ENCODE measurements at regions not wholly inside any gene's neighbourhood (a gene's known extent, or its start where the extent isn't known, plus 50 kb on each side); places are given as distances from the start of the nearest gene placed in this dataset.
"Not testable (repeated sequence)": the region's sequence is repeated elsewhere in the genome, so short reads cannot be mapped to it uniquely, and the experiment has no call there.

GRCh38 chr10:33861016-33861704 lies 526.7 kb upstream of the NRP1 start:
- no peak for DNase-seq (ENCODE audit: low read depth)

GRCh38 chr10:33860552-33860951 lies 526.1 kb upstream of the NRP1 start:
- DNase-seq (ENCODE audit: low read depth) = no peak

GRCh38 chr10:33859319-33860022 lies 525.0 kb upstream of the NRP1 start:
- DNase-seq (ENCODE audit: low read depth) = no peak

- DNase-seq (ENCODE audit: low read depth) = no peak
Observed at GRCh38 chr10:33858326-33858725, 523.9 kb upstream of the NRP1 start.

GRCh38 chr10:33853221-33853620 lies 518.8 kb upstream of the NRP1 start:
- DNase-seq (ENCODE audit: low read depth) = not testable (repeated sequence)

GRCh38 chr10:33843379-33843778 lies 508.9 kb upstream of the NRP1 start:
- DNase-seq (ENCODE audit: low read depth) = no peak

GRCh38 chr10:33841678-33842077 lies 507.2 kb upstream of the NRP1 start:
- DNase-seq (ENCODE audit: low read depth) = no peak

- DNase-seq (ENCODE audit: low read depth) = no peak
Observed at GRCh38 chr10:33838731-33839130, 504.3 kb upstream of the NRP1 start.

GRCh38 chr10:33837736-33838135 lies 503.3 kb upstream of the NRP1 start:
- no peak for DNase-seq (ENCODE audit: low read depth)

GRCh38 chr10:33835556-33835955 lies 501.1 kb upstream of the NRP1 start:
- no peak for DNase-seq (ENCODE audit: low read depth)

- DNase-seq (ENCODE audit: low read depth) = no peak
Observed at GRCh38 chr10:33833566-33833965, 499.1 kb upstream of the NRP1 start.

GRCh38 chr10:33832124-33832787 lies 497.8 kb upstream of the NRP1 start:
- DNase-seq (ENCODE audit: low read depth) = no peak

- DNase-seq (ENCODE audit: low read depth) = no peak
Observed at GRCh38 chr10:33831591-33831990, 497.1 kb upstream of the NRP1 start.

GRCh38 chr10:33829899-33830298 lies 495.4 kb upstream of the NRP1 start:
- DNase-seq (ENCODE audit: low read depth) = not testable (repeated sequence)

GRCh38 chr10:33828592-33828991 lies 494.1 kb upstream of the NRP1 start:
- DNase-seq (ENCODE audit: low read depth) = no peak

- no peak for DNase-seq (ENCODE audit: low read depth)
Observed at GRCh38 chr10:33826186-33826585, 491.7 kb upstream of the NRP1 start.

- no peak for DNase-seq (ENCODE audit: low read depth)
Observed at GRCh38 chr10:33822774-33823173, 488.3 kb upstream of the NRP1 start.

- DNase-seq (ENCODE audit: low read depth) = no peak
Observed at GRCh38 chr10:33820531-33820930, 486.1 kb upstream of the NRP1 start.

- no peak for DNase-seq (ENCODE audit: low read depth)
Observed at GRCh38 chr10:33819206-33819605, 484.7 kb upstream of the NRP1 start.

- DNase-seq (ENCODE audit: low read depth) = no peak
Observed at GRCh38 chr10:33818343-33818742, 483.9 kb upstream of the NRP1 start.

GRCh38 chr10:33817605-33818004 lies 483.1 kb upstream of the NRP1 start:
- DNase-seq (ENCODE audit: low read depth) = no peak

GRCh38 chr10:33815776-33816175 lies 481.3 kb upstream of the NRP1 start:
- no peak for DNase-seq (ENCODE audit: low read depth)

- DNase-seq (ENCODE audit: low read depth) = no peak
Observed at GRCh38 chr10:33813871-33814270, 479.4 kb upstream of the NRP1 start.

All from activated T-cell treated with anti-CD3 and anti-CD28 coated beads for 48 hours (primary cell).